ENCODE measurements at regions not wholly inside any gene's neighbourhood (a gene's known extent, or its start where the extent isn't known, plus 50 kb on each side); places are given as distances from the start of the nearest gene placed in this dataset.

GRCh38 chr5:77907786-77908185 is 131.6 kb upstream of the TBCA start:
- Histone ChIP-seq H3K36me3 (no peaks in the 10 kb centered on the region), H3K4me3 (no peak overlapping the region), H3K27ac (no peak overlapping the region), H3K9me3 (no peaks in the 10 kb centered on the region), H3K27me3 (peaks cover 0 to 6% (median 0%) of the 10 kb centered on the region in 3 donors), H3K4me1 (no peaks in the 10 kb centered on the region)
- no peak for DNase-seq
- TF ChIP-seq POLR2A (IDR thresholded peaks at IDR 0.05) (no peak), POLR2AphosphoS5 (IDR thresholded peaks at IDR 0.05) (no peak), EP300 (IDR thresholded peaks at IDR 0.05) (no peak)
- TF ChIP-seq, protein P1, sequence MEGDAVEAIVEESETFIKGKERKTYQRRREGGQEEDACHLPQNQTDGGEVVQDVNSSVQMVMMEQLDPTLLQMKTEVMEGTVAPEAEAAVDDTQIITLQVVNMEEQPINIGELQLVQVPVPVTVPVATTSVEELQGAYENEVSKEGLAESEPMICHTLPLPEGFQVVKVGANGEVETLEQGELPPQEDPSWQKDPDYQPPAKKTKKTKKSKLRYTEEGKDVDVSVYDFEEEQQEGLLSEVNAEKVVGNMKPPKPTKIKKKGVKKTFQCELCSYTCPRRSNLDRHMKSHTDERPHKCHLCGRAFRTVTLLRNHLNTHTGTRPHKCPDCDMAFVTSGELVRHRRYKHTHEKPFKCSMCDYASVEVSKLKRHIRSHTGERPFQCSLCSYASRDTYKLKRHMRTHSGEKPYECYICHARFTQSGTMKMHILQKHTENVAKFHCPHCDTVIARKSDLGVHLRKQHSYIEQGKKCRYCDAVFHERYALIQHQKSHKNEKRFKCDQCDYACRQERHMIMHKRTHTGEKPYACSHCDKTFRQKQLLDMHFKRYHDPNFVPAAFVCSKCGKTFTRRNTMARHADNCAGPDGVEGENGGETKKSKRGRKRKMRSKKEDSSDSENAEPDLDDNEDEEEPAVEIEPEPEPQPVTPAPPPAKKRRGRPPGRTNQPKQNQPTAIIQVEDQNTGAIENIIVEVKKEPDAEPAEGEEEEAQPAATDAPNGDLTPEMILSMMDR (IDR thresholded peaks at IDR 0.05) = no peak
- intact Hi-C loops (cut with DNase I) = no loop called here
- 82 to 95% methylated on average over 2 of the region's 2 CpGs for WGBS, 2 donors

DNA sequence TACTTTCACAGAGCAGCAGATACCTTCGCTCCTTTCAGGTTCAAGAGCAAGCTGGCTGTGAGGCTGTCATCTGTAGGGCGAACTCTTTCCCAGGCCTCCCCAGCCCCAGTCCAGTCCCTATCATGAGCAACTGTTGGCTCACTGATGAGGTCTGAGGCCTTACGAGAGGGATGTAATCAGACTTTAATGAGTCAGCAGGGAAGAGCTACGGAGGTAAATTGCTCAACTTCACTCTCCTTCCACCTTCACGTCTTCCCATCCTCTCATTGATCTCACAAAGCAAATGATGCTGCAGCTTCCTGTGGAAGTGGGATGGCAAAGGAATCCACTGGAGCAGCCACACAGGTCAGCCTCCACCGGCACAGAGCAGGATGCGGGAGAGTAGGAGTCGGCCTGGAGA is 130.7 kb upstream of the TBCA start:
- Histone ChIP-seq H3K4me3 (no peak overlapping the region), H3K4me1 (no peaks in the 10 kb centered on the region), H3K36me3 (no peaks in the 10 kb centered on the region), H3K9me3 (no peaks in the 10 kb centered on the region), H3K27me3 (peaks cover 0 to 4% (median 0%) of the 10 kb centered on the region in 3 donors), H3K27ac (no peak overlapping the region)
- DNase-seq = no peak
- no peak for TF ChIP-seq POLR2AphosphoS5 (IDR thresholded peaks at IDR 0.05)
- no peak for TF ChIP-seq POLR2A (IDR thresholded peaks at IDR 0.05)
- no peak for TF ChIP-seq EP300 (IDR thresholded peaks at IDR 0.05)
- TF ChIP-seq, protein P1 (IDR thresholded peaks at IDR 0.05) = no peak
- intact Hi-C loops (cut with DNase I) = no loop called here
- WGBS, 2 donors = 90% methylated on average over 8 of the region's 8 CpGs

GRCh38 chr5:77904362-77904761 is 128.2 kb upstream of the TBCA start:
- H3K27ac ChIP-seq = no peak overlapping the region
- 78 to 86% methylated on average over 3 of the region's 3 CpGs for WGBS, 2 donors
- no peaks in the 10 kb centered on the region for H3K36me3 ChIP-seq

DNA sequence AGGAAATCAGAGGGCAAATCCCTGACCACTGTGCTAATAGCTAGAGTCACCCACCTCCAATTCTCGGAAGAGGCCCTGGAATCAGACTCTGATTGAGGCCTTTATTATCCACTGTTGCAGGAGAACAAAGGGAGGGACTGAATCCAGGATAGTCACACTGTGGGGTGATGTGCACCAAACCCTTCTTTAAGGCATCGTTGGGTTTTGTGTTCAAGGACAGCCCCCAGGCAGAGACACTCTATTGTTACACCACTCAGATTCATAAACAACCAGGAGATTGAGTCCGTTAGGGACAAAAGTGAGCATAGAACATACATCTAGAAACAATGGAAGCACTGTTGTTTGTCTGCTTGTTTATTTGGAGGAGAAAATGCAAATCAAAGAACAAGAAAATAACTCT is 124.6 kb upstream of the TBCA start:
- H3K4me3 ChIP-seq = no peak overlapping the region
- H3K27ac ChIP-seq = no peak overlapping the region
- no peak for DNase-seq
- WGBS, 2 donors = 77 to 80% methylated on average over 3 of the region's 3 CpGs
- H3K36me3 ChIP-seq = no peaks in the 10 kb centered on the region
- intact Hi-C loops (cut with DNase I) = no loop called here
- no peaks in the 10 kb centered on the region for H3K4me1 ChIP-seq
- H3K9me3 ChIP-seq = no peaks in the 10 kb centered on the region
- no peaks in the 10 kb centered on the region for H3K27me3 ChIP-seq
- TF ChIP-seq, protein P1 (IDR thresholded peaks at IDR 0.05) = no peak
- TF ChIP-seq POLR2AphosphoS5 (IDR thresholded peaks at IDR 0.05) = no peak
- no peak for TF ChIP-seq POLR2A (IDR thresholded peaks at IDR 0.05)
- no peak for TF ChIP-seq EP300 (IDR thresholded peaks at IDR 0.05)

More at GRCh38 chr5:77904362-77904761, 128.2 kb upstream of the TBCA start:
- no peak overlapping the region for H3K4me3 ChIP-seq
- no peak for DNase-seq
- H3K9me3 ChIP-seq = no peaks in the 10 kb centered on the region
- no peaks in the 10 kb centered on the region for H3K4me1 ChIP-seq
- no peaks in the 10 kb centered on the region for H3K27me3 ChIP-seq
- TF ChIP-seq, protein P1 (IDR thresholded peaks at IDR 0.05) = no peak
- TF ChIP-seq POLR2AphosphoS5 (IDR thresholded peaks at IDR 0.05) = no peak
- no peak for TF ChIP-seq EP300 (IDR thresholded peaks at IDR 0.05)
- intact Hi-C loops (cut with DNase I) = no loop called here

DNA sequence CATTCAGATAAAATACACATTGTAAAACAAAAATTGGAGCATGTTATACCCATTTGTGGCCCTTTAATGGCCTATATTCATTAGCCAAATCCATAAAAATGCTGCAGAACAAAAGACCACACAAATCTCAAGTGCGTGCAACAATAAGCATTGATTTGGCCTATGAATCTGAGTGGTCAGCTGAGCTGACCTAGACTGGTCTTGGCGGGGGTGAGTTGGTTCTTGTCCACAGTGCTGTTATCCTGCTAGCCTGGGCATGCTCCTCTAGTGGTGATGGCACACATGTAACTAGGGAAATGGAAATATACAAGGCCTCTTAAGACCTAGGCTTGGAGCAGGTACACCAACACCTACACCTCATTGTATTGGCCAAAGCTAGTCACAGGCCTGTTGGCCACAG is 122.2 kb upstream of the TBCA start:
- TF ChIP-seq EP300 (IDR thresholded peaks at IDR 0.05) (no peak), POLR2AphosphoS5 (IDR thresholded peaks at IDR 0.05) (no peak)
- TF ChIP-seq, protein P1 (IDR thresholded peaks at IDR 0.05) = no peak
- H3K36me3 ChIP-seq = no peaks in the 10 kb centered on the region
- no peaks in the 10 kb centered on the region for H3K4me1 ChIP-seq
- DNase-seq = no peak
- no peaks in the 10 kb centered on the region for H3K27me3 ChIP-seq
- H3K9me3 ChIP-seq = no peaks in the 10 kb centered on the region
- H3K4me3 ChIP-seq = no peak overlapping the region
- WGBS, 2 donors = 92 to 94% methylated on average over 2 of the region's 2 CpGs
- intact Hi-C loops (cut with DNase I) = no loop called here
- H3K27ac ChIP-seq = no peak overlapping the region

Measured in sigmoid colon (tissue), 6 donors.